Body of pancreas (tissue), 4 donors: ENCODE measurements at regions not wholly inside any gene's neighbourhood (a gene's known extent, or its start where the extent isn't known, plus 50 kb on each side); places are given as distances from the start of the nearest gene placed in this dataset.

Source experiments
- ATAC-seq: fragments of 150-250 bp; one replicate; pipeline ENCODE4 v1.9.1; 2016
- DNase-seq, 4 donors: peaks; one replicate each; pipeline ENCODE4 v3.0.0-alpha.2; 2019
- H3K27ac ChIP-seq, 4 donors: fragments of 200-600 bp; sonication (generic); 1 replicate in 3 of 4; 2 replicates in 1 of 4; pipeline versions ENCODE4 v1.5.1 to v1.6.1; 2016 to 2019; ENCODE audit warnings: mild to moderate bottlenecking in 1 of 4, mixed read lengths in 1 of 4, moderate library complexity in 1 of 4
- H3K27me3 ChIP-seq, 2 donors: fragments of 200-600 bp; sonication (generic); one replicate each; pipeline ENCODE4 v1.6.0; 2016; ENCODE audit warnings: mild to moderate bottlenecking in 1 of 2
- H3K36me3 ChIP-seq, 2 donors: fragments of 200-600 bp; sonication (generic); replicated peaks in 1 of 2; 2 replicates each; pipeline ENCODE4 v1.5.1; 2016; ENCODE audit warnings: low read depth in 2 of 2; ENCODE audit not compliant: insufficient read depth in 1 of 2
- H3K4me1 ChIP-seq: fragments of 200-600 bp; sonication (generic); one replicate; pipeline ENCODE4 v1.6.0; 2016
- H3K4me3 ChIP-seq, 2 donors: fragments of 200-600 bp; sonication (generic); 1 replicate in 1 of 2; 2 replicates in 1 of 2; pipeline ENCODE4 v1.5.1; 2016 to 2019
- H3K9me3 ChIP-seq, 3 donors: fragments of 200-600 bp; sonication (generic); 1 replicate in 2 of 3; 2 replicates in 1 of 3; pipeline ENCODE4 v1.5.1; 2016
- CTCF ChIP-seq, 7 experiments: fragments of 450-650 bp in 4 of 7; fragments of 200-600 bp in 3 of 7; sonication (generic) in 3 of 7; IDR thresholded peaks; one replicate each; pipeline ENCODE4 v1.5.1; 2016 to 2019; ENCODE audit warnings: antibody characterized with exemption in 7 of 7
- POLR2A ChIP-seq, 3 donors: fragments of 450-650 bp; IDR thresholded peaks; one replicate each; pipeline ENCODE4 v1.6.1; 2016; ENCODE audit warnings: antibody characterized with exemption in 3 of 3, mild to moderate bottlenecking in 2 of 3
- WGBS, 2 donors: methylation state at CpG; one replicate each; pipeline ENCODE4 v1.1.5; 2017; 5-methylcytosine and 5-hydroxymethylcytosine counted together
- intact Hi-C: fragments of 100-400 bp; cut with DNase I; formaldehyde crosslinking; loops from one replicate; pipeline ENCODE4 v1.15.1; 2023

DNA sequence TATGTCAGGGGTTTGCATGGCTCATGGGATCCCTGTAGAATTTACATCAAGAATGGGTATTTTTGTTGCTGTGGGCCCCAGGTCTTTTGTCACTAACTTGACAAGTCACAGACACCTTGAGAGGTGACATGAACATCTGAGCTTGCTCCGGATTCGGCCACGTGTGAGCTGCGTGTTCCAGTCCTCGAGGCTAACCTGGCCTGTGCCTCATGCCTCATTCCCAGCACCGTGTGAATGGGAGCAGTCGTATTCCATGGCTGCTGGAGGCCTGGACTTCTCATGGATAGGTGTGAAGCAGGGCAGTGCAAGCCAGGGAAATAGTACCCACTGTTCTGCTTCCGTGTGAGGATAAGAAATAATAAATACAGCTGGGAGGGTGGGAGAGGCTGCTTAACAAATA lies 423.5 kb downstream of the OCA2 start:
- no peak for DNase-seq
- no peaks in the 10 kb centered on the region for H3K9me3 ChIP-seq
- no peaks in the 10 kb centered on the region for H3K27me3 ChIP-seq
- intact Hi-C loops, result loop anchor here (10.0 kb wide), 1 partner anchor 61 kb away; no protein-coding TSS in a partner anchor
- no peak for ATAC-seq
- 42 to 66% methylated on average over 2 to 8 of the region's 8 CpGs for WGBS, 2 donors
- H3K4me3 ChIP-seq, result no peak overlapping the region
- no peaks in the 10 kb centered on the region for H3K4me1 ChIP-seq
- no peaks in the 10 kb centered on the region for H3K36me3 ChIP-seq
- TF ChIP-seq POLR2A (IDR thresholded peaks at IDR 0.05) (no peak), CTCF (IDR thresholded peaks at IDR 0.05) (no peak)
- H3K27ac ChIP-seq, result no peak overlapping the region

GRCh38 chr15:27674826-27675225 lies 424.3 kb downstream of the OCA2 start:
- ATAC-seq, result no peak
- Histone ChIP-seq H3K27ac (no peak overlapping the region), H3K4me1 (no peaks in the 10 kb centered on the region), H3K9me3 (no peaks in the 10 kb centered on the region), H3K4me3 (no peak overlapping the region), H3K27me3 (no peaks in the 10 kb centered on the region), H3K36me3 (no peaks in the 10 kb centered on the region)
- intact Hi-C loops, result loop anchor here (10.0 kb wide), 1 partner anchor 60 kb away; no protein-coding TSS in a partner anchor
- TF ChIP-seq CTCF (IDR thresholded peaks at IDR 0.05), result no peak
- no peak for TF ChIP-seq POLR2A (IDR thresholded peaks at IDR 0.05)
- WGBS, 2 donors, result 52 to 54% methylated on average over 10 of the region's 10 CpGs
- no peak for DNase-seq

DNA sequence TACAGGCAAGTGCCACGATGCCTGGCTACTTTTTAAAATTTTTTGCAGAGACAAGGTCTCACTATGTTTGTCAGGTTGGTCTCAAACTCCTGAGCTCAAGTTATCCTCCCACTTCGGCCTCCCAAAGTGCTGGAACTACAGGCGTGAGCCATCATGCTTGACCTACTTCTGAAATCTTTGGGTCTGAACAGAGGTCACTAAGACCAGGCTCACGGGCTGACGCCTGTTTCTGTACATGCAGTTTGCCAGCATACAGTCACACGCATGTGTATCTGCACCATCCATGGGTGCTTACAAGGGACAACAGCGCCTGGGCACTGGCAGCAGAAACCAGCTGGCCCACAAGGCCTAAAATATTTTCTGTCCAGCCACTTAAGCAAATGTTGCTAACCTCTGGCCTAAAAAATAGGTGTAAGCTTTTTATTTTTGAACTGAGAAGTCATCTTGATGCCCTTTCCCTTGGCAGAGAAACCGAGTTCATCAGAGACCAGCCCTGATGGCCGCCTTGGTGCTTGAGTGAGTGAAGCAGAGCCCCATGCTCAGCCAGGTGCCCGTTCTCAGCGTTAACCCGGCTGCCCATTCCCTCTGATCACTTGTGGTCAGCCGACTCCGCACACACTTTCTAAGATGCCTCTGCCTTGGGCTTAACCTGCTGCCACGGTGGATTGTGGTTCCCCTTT lies 425.2 kb downstream of the OCA2 start:
- no peak for ATAC-seq
- no peak for TF ChIP-seq POLR2A (IDR thresholded peaks at IDR 0.05)
- WGBS, 2 donors, result 70 to 74% methylated on average over 15 of the region's 15 CpGs
- no peaks in the 10 kb centered on the region for H3K36me3 ChIP-seq
- no peak for DNase-seq
- H3K27ac ChIP-seq, result no peak overlapping the region
- no peaks in the 10 kb centered on the region for H3K4me1 ChIP-seq
- no peak overlapping the region for H3K4me3 ChIP-seq
- H3K27me3 ChIP-seq, result no peaks in the 10 kb centered on the region
- H3K9me3 ChIP-seq, result no peaks in the 10 kb centered on the region
- intact Hi-C loops, result loop anchor here (10.0 kb wide), 1 partner anchor 59 kb away; no protein-coding TSS in a partner anchor

GRCh38 chr15:27672537-27672936 lies 426.6 kb downstream of the OCA2 start:
- intact Hi-C loops, result loop anchor here (10.0 kb wide), 1 partner anchor 58 kb away; no protein-coding TSS in a partner anchor
- H3K36me3 ChIP-seq, result no peaks in the 10 kb centered on the region
- no peak for TF ChIP-seq POLR2A (IDR thresholded peaks at IDR 0.05)
- TF ChIP-seq CTCF (IDR thresholded peaks at IDR 0.05), result no peak

GRCh38 chr15:27671819-27672437 lies 427.2 kb downstream of the OCA2 start:
- H3K4me1 ChIP-seq, result no peaks in the 10 kb centered on the region
- H3K4me3 ChIP-seq, result no peak overlapping the region
- ATAC-seq (no peak), DNase-seq (no peak)
- no peak overlapping the region for H3K27ac ChIP-seq
- no peaks in the 10 kb centered on the region for H3K27me3 ChIP-seq
- no peaks in the 10 kb centered on the region for H3K9me3 ChIP-seq
- WGBS, 2 donors, result 51 to 53% methylated on average over 13 of the region's 13 CpGs
- intact Hi-C loops, result loop anchor here (10.0 kb wide), 1 partner anchor 57 kb away; no protein-coding TSS in a partner anchor
- TF ChIP-seq CTCF (IDR thresholded peaks at IDR 0.05), result no peak
- no peak for TF ChIP-seq POLR2A (IDR thresholded peaks at IDR 0.05)
- H3K36me3 ChIP-seq, result no peaks in the 10 kb centered on the region

More at GRCh38 chr15:27672537-27672936, 426.6 kb downstream of the OCA2 start:
- H3K4me1 ChIP-seq, result no peaks in the 10 kb centered on the region
- H3K27ac ChIP-seq, result no peak overlapping the region
- no peaks in the 10 kb centered on the region for H3K27me3 ChIP-seq
- DNase-seq (no peak), ATAC-seq (no peak)
- H3K4me3 ChIP-seq, result no peak overlapping the region
- WGBS, 2 donors, result 68 to 79% methylated on average over 8 of the region's 8 CpGs
- no peaks in the 10 kb centered on the region for H3K9me3 ChIP-seq
